ENCODE measurements at regions not wholly inside any gene's neighbourhood (a gene's known extent, or its start where the extent isn't known, plus 50 kb on each side); places are given as distances from the start of the nearest gene placed in this dataset.
A peak's percentile ranks its signal among the peaks of the same experiment; 100 is the strongest.

- DNase-seq: no peak
These were observed 236.4 kb upstream of the RGS6 start for GRCh38 chr14:71695611-71696350.

- no peak for DNase-seq
These were observed 234.2 kb upstream of the RGS6 start for GRCh38 chr14:71698027-71698426.

DNA sequence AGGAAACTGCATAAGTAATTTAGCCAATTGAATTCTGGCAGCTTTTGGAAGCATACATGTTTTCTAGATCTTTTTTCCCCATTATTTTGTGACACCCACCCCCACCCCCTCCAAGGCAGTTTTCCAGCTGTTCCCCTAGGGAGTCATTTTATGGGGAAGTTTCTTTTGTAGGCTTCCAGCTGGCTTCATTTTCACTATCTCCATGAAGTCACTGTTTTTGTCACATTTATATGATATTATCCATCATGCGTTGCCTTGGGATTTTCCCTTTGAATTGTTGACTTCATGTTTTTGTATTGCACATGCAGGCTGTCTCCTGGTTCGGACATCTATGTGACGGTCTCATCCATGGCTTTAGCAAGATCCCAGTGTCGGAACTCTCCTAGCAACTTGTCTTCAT is 233.6 kb upstream of the RGS6 start:
- no peak for DNase-seq

DNA sequence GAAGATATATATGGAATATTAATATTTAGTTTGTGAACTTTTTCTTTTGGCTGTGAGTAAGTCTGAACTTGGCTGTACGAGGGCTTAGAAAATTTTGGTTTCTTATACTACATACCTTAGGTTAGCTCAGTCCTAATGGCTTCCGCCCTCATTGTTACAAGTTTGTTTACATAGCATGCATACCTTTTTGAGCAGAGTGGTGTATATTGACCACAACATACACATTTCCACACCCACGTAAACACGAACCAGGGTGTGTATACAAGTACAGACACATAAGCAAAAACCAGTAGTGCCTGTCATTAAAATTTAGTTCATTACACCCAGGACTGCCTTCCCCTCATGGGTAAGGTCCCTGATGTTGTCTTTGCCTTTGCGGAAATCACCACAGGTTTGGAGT is 230.2 kb upstream of the RGS6 start:
- DNase-seq: no peak

- no peak for DNase-seq
These were observed 229.4 kb upstream of the RGS6 start for GRCh38 chr14:71702786-71703185.

GRCh38 chr14:71703477-71703876 is 228.8 kb upstream of the RGS6 start:
- peak; percentile 38 for DNase-seq

DNA sequence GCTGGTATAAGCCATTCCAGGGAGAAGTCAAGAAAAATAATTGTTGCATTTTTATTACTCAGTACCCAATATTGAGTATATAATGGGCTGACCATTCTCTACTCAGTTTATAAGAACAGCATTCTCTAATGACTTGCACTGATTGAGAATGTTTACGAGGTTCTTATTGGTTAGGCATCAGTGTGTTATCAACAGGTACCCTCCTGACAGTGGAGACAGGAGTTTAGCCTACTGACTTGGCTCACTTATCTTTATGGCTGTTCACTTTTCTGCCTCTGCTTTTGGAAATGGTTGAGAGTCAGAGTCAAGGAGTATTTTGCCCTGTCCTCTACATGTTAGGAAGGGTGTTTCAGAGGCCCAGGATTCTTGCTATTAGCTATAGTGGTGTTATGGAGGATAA is 228.0 kb upstream of the RGS6 start:
- DNase-seq: no peak

DNA sequence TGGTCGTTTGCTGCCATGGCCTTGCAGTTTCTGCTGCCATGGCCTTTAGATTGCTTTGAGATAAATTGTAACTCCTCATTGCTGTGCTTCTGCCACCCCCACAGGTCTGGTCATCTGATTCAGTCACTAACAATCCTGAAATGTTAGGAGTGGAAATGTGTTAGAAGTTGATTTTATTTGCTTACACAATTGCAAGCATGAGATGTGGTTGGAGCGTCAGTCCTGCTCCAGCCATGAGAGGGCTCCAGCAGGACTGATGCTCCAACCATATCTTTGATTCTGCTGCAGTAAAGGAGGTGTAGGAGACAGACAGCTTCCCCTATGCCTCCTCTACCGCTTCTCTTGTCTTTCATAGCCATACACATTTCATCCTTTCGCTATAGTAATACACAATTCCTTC is 226.8 kb upstream of the RGS6 start:
- DNase-seq: no peak

DNA sequence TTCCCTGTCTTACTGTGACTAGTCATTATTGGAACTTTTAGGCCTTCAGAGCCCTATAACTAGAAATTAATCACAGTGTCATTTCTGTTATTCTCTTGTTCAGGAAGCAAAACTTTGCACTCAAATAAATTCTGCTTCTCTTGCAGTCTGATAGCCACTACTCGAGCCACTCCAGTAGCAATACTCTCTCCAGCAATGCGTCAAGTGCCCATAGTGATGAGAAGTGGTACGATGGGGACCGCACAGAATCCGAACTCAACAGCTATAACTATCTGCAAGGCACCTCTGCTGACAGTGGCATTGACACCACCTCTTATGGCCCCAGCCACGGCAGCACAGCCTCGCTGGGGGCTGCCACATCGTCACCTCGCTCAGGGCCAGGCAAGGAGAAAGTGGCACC is 223.2 kb upstream of the RGS6 start:
- no peak for DNase-seq

DNA sequence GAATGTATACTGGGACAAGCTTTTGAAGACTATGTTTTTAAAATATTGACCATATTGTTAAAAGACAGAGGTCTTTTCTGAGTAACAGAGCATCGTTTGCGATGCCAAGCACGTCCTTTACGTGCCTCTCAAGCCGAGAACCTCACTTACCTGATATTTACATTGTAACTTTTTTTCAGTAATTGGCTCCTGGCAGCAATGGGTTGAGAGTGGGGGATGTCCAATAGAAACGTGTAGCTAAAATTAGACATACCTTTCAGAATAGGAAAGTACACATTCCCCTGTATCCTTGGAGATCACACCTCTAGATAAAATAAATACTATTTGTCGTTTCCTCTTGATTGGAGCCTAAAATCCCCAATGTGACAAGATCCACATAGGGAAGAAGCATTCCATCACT is 222.2 kb upstream of the RGS6 start:
- DNase-seq: no peak

GRCh38 chr14:71711125-71711524 is 221.1 kb upstream of the RGS6 start:
- no peak for DNase-seq

- no peak for DNase-seq
These were observed 220.6 kb upstream of the RGS6 start for GRCh38 chr14:71711619-71712018.

DNA sequence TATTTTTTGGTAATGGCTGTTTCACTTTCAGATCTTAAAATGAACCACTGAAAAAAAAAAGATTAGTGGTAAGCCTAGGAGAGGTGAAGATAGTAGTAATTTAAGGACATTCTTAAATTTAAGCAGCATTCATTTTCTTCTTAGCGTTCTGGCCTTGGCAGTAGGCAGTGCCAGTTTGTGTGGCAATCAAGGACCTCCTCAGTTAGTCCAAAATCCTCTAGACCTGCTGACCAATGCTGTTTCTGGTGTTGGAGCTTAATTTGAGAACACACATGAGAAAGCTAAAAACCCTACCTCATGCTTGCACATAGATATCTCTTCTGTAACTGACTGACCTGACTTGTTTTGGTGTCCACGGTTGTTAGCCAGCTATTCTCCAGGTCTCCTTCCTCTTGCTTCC is 219.8 kb upstream of the RGS6 start:
- DNase-seq: no peak

DNA sequence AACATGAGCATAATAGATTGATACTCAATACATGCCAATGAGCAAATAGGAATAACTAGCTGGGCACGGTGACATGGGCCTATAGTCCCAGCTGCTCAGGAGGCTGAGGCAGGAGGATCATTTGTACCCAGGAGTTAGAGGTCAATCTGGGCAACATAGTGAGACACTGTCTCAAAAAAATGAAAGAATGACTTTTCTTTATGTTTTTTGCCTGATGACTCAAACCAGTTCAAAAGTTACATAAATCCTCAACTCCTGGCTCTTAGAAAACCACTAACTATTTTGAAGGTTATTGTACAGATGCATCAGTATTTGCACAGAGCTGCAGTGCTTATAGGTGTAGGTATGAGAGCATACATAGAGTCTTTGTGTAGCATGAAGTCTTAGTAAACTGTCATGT is 219.2 kb upstream of the RGS6 start:
- DNase-seq: no peak

- no peak for DNase-seq
These were observed 218.8 kb upstream of the RGS6 start for GRCh38 chr14:71713451-71713850.

GRCh38 chr14:71714225-71714624 is 218.0 kb upstream of the RGS6 start:
- DNase-seq: no peak

DNA sequence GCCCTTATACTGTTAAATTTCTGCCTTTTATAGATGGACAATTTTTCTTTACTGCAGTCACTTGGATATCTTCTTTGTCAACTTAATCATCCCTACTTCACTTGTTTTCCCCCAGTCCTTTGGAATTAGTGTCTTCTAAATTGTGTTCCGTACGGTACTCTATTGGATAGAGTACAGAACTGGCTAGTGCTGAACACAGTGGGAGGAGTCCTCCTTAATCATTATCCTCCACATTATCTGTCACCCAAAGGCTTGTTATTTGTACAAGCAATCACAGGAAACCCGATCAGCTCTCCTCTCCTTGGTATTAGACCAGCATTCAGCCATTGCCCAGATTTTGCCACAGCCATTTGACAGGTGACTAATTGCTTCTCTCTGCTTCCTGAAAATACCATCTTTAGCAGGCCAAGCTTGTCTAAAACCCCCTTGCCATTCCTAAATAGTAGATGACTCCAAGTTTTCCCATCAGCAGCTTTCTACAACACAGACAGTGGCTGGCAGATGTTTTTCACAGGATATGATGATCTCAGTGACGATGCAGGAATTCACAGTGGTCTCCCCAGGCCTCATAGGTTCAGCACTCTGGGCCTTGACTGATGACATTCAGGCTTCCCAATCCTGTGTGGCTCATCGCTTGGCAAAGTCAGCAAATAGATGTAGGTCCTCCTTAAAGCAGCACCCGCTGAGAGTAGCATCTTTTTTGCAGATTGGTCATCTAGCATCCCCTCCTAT is 216.0 kb upstream of the RGS6 start:
- no peak for DNase-seq

DNA sequence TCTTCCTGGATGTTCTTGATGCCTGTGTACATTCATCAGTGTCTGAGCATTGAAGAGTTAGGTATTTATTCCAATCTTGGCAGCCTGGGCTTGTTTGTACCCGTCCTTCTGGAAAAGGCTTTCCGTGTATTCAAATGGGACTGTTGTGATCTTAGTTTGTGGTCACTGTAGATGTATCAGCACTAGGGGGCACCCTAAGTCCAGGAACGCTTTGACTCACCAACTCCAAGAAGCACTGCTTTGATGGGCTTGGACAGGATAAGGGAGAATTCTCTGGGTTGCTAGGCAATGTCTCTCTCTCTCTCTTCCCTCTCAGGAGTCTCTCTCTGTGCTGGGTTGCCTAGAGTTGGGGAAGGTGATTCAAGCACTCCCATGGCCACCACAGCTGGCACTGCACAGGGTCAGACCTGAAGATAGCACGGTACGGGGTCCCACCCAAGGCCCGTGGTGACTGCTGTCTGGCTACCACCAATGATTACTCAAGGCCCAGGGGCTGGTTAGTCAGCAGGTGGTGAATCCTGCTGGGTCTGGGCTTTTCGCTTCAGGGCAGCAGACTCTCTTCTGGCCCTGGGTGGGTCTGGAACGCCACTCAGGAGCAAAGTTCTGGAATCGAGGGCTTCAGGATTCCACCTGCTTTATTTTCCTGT is 211.1 kb upstream of the RGS6 start:
- DNase-seq: no peak

- DNase-seq: no peak
These were observed 210.4 kb upstream of the RGS6 start for GRCh38 chr14:71721791-71722190.

DNA sequence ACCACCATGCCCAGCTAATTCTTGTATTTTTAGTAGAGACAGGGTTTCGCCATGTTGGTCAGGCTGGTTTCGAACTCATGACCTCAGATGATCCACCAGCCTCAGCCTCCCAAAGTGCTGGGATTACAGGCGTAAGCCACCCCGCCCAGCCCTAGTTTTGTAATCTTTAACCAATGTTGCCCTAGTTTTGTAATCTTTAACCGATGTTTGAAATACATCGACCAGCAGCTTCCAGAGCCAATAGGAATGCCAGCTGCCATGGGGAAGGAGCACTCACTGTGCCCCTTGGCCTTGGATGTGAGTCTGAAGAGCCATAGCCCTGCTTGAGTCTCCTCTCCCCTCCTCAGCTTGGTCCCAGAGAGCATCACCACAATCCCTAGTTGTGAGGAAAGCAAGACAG is 209.3 kb upstream of the RGS6 start:
- DNase-seq: no peak

DNA sequence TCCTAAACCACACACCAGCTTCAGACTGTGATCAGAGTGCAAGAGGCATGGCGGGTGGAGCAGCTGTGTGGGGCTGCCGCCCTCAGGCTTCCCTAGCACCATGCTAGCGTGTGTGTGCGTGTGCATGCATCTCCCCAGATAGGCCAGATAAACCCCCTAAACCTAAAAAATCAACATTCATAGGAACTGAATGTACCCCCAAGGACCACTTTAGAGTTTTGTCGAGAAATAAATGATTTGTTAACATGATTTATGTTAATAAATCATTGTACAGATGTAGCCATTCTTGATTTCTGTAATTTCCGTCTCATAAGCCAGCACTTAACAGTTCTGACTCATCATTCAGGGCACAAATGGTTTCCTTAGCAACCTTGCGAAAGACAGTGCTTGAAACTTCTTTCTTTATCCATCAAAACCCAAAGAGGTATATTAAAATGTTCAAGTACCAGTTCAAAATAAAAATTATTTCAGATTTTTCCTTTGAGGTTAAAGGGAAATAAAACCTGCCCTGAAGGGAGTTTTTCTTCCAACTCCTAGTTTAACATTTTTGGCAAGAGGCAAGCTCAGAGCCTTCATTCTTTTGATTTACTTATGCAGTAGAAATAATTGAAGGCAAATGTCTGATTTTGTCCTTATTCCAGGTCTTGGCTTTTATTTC is 206.2 kb upstream of the RGS6 start:
- no peak for DNase-seq

GRCh38 chr14:71726580-71727021 is 205.6 kb upstream of the RGS6 start:
- DNase-seq: no peak

DNA sequence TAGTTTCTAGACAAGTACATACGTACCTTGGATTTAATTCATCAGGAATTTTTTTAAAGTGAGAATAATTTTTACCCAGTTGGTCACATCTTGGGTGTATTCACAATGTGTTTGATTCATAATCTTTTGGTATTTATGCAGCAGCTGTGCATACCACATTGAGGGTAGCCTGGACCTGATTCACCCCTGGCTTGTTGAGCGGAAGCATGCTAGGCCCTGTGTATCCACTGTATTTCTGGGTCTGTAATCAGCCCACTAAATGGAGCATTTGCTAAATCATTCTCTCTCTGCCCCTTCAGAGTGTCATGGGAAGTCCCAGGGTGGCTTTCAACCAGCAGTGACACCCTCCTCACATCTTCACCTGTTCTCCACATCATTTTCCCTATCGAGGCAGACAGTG is 203.8 kb upstream of the RGS6 start:
- no peak for DNase-seq

GRCh38 chr14:71729596-71729995 is 202.6 kb upstream of the RGS6 start:
- DNase-seq: no peak
